Activated T-helper 1 cell treated with Interleukin-2 at 50 U/mL for 16 hours (primary cell): ENCODE measurements at regions not wholly inside any gene's neighbourhood (a gene's known extent, or its start where the extent isn't known, plus 50 kb on each side); places are given as distances from the start of the nearest gene placed in this dataset.
"Not testable (repeated sequence)": the region's sequence is repeated elsewhere in the genome, so short reads cannot be mapped to it uniquely, and the experiment has no call there.

ENCODE experiments used
- DNase-seq: peaks from one replicate; pipeline ENCODE4 v3.0.0-alpha.2; 2020; ENCODE audit warnings: low read depth

DNA sequence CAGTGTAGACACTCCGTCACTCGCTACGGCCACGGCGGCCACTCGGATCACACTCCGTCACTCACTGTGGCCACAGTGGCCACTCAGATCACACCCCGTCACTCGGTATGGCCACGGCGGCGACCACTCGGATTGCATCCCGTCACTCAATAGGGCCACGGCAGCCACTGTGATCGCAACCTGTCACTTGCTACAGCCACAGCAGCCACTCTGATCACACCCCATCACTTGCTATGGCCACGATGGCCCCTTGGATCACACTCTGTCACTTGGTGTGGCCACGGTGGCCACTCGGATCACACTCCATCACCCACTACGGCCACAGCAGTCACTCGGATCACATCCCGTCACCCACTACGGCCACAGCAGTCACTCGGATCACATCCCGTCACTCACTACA, 175.3 kb downstream of the LAT start:
- DNase-seq = not testable (repeated sequence)

DNA sequence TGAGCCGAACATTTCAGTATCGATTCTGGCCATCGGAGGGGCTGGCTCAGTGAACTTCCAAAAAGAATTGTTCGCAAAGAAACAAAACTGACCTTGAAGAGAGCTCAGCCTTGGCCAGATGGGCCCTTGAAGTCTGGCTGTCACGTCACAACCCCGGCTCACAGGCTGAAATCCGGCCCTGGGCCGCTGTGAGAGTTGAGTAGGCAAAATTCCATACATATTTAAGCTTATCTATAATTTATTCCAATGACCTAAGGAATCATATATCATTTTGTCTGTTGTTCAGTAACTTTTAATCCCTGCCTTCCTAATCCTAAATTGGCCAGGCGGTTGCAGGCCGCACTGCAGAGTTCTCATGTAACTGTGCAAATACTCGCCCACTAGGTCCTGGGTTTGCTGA, 174.8 kb downstream of the LAT start:
- not testable (repeated sequence) for DNase-seq

DNA sequence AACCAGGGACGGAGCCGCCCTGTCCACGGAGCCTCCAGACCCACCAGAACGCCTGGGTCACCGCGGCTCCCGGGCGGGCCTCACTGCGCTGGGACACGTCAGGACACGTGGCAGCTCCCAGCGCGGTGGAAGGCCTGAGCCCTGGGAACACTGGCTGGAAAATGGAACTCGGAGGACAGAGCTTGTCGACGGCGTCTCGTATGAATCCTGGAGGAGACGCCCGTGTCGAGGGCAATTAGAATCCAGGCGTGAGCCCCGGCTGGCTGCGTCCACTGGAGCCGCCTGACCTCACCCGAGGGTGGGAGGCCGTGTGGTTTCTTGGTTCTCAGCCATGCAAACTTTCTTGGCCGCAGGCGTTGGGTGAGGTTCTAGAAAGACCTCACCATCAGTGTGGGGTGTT, 173.9 kb downstream of the LAT start:
- no peak for DNase-seq

DNA sequence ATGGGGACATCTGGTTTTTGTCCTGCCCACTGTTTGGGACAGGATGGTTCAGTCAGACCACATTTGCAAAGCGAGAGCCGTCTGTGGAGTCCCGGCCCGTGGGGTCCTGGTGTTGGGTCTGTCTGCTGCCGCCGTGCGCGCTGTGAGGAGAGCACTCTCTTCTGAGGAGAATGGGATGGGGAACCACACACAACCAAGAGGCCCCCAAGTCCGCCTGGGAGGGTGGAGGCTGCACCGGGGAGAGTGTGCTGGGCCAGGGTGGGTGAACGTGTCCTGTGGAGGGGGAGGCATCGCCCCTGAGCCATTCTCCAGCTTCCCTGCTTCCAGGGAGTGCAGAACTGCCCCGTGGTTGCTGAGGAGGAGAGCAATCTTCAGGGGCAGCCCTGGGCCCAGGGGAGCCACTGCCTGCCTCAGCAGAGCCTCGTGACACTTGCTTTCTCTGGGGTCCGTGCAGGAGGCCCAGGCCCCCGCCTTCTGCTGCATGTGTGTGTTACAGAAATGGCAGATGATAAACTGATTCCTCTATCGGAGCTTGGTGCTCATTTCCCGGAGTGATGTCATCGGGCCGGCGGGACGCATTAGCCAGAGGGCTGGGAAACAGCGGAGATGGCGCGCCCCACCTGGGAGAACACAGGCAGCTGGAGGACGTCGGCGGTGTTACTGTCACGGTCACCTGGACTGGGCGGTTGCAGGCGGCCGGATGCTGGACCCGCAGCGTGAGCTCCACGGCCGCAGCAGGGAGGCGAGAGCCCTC, 173.4 kb downstream of the LAT start:
- not testable (repeated sequence) for DNase-seq

DNA sequence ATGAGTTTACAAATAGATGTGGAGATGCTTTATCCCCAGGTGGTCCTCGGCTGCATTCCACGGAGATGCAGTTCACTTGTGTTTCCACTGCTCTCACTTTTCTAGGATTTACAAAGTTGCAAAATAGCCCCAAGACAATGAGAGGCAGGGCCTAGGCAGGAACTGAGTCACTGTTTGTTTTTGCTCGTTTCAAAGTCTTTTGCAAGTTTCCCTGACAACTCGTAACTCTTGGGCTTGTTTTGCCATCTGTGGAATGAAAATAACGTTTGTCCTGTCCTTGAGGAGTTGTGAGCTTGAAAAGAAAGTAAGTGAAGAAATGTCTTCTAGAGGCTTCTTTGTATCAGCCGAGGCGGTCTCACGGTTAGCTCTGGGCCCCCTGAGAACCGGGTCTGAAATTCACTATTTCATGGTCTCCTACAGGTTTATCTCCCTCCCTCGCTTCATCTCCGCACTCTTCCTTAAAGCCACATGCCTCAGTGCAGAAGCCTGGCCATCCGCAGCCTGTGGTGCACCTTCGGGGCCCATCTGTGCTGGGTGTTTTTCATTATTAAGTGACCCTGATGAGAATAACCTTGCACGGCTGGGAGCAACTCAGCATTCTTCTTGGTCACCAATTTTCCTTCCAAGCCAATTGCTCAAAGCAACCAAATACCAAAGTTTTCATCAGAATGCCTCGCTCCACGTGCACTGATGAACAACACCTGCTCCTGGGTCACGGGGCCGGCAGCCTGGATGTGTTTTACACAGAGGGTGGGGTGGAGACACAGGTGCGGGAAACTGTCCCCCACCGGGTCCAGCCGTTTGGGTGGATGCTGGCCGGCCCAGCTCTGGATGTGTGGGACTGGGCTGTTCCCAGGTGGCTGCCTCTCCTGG, 172.4 kb downstream of the LAT start:
- DNase-seq = not testable (repeated sequence)

DNA sequence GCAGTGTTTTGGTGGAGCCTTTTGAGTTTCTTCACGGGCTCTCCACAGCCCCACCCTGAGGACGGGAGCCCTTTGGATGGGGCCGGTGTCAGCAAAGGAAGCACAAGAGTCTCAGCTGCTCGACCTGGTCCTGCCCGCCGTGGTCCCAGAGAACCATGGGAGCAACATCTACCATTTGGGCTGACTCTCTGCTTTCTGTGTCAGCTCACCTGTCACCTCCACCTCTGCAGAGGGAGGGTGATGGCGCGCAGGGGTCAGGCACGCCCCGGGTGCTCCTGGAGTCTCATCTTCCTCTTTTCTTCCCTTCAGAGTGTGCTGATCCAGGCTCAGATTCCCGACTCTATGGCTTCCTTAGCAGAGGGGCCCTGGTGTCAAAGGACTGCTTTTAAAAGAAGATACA, 171.7 kb downstream of the LAT start:
- no peak for DNase-seq

DNA sequence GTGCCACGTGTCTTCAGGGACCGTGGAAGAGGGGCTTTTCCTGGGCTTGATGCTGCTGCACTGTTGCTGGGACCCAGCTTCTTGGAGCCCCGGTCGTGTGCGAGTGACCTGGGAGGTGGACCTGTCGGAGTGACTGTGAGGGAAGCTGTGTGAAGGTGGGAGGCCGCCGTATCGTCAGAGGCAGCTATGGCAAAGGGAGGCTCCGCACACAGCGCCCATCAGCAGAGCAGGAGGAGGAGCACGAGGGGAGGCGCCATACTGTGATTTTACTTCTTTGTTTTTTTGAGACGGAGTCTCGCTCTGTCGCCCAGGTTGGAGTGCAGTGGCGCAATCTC, 171.0 kb downstream of the LAT start:
- DNase-seq = not testable (repeated sequence)

DNA sequence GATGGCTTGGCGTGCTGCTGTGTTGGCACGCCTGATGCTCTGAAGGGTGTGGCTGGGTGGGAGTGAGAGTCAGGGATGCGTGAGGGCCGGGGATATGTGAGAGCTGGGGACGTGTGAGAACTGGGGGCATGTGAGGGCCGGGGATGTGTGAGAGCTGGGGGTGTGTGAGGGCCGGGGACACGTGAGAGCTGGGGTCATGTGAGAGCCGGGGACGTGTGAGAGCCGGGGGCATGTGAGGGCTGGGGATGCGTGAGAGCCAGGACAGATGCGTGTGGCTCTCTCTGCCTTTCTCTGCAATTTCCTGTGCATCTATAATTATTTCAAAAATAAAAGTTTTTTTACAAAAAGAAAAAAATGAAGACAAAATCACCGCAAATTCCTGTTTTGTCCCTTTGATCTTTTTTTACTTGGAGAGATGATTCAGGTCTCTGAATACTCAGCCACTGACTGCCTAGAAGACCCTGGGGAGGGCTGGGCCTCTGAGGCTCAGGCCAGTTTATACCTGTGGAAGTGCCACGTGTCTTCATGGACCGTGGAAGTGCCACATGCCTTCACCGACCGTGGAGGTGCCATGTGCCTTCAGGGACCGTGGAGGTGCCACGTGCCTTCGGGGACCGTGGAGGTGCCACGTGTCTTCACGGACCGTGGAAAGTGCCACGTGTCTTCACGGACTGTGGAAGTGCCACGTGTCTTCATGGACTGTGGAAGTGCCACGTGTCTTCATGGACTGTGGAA, 170.4 kb downstream of the LAT start:
- peak; percentile 13 for DNase-seq

DNA sequence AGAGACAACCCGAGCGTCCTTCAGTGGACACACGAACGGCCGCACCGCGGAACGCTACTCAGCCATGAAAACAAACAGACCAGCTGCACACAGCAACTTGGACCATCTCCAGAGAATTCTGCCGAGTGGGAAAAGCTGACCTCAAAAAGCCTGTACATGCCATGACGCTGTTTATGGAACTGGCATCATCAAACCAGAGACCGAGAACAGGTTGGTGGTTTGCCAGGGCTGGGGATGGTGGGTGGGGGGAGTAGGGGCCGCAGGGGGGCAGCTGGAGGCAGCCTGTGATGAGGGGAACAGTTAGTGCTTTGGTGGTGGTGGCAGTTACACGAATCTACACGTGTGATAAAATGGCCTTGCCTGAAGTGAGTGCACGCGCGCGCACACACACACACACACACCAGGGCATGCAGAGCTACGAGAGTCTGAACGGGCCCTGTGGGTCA, 169.8 kb downstream of the LAT start:
- no peak for DNase-seq

DNA sequence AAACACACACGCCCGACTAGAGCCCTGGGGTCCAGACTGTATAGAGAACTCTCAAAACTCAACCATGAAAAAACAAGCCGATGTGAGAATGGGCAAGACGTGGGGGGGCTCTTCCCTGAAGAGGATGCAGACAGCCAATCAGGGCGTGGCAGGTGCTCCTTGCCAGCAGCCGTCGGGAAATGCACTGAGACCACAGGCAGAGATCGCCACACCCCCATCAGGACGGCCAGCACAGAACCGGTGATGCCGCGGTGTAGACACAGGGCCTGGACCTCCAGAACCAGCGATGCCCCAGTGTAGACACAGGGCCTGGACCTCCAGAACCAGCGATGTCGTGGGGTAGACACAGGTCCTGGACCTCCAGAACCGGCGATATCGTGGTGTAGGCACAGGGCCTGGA, 169.2 kb downstream of the LAT start:
- DNase-seq = no peak

DNA sequence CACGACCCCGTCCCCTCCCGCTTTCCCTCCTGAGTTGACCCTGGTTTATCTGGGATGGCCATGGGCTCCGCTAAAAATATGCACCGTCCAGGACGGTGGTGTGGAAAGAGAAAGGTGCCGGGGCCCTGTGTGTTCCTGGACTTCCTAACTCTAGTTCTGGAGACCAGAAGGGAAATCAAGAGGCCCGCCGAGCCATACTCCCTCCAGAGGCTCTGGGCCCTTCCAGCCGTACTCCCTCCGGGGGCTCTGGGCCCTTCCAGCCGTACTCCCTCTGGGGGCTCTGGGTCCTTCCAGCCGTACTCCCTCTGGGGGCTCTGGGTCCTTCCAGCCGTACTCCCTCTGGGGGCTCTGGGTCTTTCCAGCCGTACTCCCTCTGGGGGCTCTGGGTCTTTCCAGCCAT, 168.5 kb downstream of the LAT start:
- not testable (repeated sequence) for DNase-seq

DNA sequence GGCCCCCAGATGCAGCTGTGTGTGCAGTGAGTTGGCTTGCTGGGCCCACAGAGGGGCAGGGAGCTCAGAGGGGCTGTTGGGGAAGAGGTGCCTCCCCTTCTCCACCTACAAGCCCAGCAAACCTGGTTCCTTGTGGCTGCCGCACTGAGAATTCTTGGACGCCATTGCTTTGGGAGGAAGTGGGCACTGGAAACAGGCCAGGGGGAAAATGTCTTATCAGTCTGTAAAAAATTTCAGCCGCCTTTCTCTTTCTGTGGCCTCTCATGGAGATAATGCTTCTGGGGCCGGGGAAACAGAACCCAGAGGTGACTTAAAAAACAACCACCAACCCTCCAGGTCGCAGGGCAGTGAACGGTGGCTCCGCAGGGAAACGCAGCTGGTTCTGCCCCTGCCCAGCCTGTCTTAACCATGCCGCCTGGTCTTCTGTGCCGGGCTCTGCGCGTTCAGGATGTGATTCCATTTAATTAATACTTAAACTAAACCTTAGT, 167.7 kb downstream of the LAT start:
- not testable (repeated sequence) for DNase-seq

DNA sequence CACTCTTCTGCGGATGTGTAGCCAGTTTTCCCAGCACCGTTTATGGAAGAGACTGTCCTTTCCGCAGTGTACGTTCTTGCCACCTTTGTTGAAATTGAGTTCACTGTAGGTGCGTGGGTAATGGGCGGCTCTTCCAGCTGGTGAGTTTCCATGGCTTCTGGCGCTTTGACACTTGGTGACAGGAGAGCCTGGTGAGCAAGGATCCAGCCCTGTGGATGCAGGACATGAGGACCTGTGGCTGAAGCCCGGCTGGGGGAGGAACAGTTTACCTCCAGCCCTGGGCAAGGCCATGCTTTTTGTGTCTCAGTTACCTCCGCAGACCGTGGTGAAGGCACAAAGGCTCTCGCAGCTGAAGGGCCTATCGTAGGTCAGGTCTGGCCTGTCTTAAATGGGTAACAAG, 166.5 kb downstream of the LAT start:
- no peak for DNase-seq

DNA sequence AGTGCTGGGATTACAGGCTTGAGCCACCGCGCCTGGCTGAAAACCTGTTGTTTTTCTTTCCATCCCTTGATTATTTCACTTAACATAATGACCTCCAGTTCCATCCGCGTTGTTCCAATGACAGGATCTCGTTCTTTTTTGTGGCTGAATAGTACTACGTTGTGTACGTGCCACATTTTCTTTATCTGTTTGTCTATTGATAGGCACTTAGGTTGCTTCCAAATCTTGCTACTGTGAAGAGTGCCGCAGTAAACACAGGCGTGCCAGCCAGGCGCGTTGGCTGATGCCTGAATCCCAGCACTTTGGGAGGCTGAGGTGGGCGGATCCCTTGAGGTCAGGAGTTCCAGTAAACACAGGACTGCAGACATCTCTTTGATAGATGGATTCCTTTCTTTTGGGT, 165.1 kb downstream of the LAT start:
- not testable (repeated sequence) for DNase-seq

DNA sequence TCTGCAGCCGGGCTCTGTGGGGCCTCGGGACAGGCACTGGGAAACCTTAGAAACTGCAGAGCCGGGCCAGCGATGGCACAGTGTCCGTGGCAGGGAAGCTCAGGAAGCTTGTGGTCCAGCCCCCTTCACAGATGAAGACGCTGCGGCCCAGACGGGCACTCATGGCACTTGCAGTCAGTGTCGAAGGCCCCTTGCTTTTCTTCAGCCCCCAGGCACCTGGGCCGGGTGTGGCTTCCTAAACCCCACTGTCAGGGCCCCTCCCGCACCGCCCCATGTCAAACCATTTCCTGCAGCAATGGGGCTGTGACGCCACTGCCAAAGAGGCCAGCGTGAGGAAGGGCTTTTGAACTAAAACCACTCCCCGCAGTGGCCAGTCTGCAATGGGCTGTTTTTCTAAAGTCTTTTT, 164.0 kb downstream of the LAT start:
- DNase-seq = peak; percentile 76

DNA sequence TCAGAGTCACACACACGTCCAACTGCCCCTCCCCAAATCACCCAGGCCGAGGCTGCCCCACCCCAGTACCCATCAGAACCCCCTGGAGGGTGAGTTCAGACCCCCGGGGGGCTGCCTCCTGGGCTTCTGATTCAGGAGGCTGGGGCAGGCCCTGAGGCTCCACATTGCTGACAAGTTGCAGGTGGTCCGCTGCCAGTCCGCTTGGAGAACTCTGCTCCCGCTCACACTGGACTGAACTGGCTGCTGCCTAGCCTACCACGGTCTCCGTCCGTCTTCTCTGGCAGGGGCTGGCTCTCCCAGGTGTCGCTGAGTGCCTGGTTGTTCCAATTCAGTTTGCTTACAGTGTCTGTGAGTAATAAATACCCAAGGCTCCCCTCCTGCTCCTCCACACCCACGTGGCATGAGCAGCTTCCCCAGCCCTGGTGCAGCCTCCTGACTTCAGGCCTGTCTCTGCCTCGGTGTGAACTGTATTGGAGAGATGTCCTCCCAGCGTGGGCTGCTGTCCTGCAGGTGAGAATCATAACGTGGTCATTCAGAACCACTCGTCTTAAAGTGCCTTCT, 163.4 kb downstream of the LAT start:
- DNase-seq = no peak

DNA sequence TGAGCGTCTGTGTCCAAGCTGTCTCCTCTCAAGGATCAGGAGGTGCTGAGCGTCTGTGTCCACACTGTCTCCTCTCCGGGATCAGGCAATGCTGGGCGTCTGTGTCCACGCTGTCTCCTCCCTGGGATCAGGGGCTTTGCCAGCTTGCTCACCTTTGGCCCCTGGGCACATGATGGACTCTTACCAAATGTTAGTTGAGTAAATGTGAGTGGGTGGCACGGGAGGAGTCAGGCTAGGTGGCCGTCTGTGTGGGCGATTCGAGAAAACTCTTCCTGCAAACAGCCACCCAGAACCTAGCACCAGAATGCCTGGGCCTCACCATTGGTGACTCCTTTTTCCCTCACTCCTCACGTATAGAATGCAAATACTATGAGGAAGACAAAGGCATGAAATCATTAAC, 162.9 kb downstream of the LAT start:
- not testable (repeated sequence) for DNase-seq

DNA sequence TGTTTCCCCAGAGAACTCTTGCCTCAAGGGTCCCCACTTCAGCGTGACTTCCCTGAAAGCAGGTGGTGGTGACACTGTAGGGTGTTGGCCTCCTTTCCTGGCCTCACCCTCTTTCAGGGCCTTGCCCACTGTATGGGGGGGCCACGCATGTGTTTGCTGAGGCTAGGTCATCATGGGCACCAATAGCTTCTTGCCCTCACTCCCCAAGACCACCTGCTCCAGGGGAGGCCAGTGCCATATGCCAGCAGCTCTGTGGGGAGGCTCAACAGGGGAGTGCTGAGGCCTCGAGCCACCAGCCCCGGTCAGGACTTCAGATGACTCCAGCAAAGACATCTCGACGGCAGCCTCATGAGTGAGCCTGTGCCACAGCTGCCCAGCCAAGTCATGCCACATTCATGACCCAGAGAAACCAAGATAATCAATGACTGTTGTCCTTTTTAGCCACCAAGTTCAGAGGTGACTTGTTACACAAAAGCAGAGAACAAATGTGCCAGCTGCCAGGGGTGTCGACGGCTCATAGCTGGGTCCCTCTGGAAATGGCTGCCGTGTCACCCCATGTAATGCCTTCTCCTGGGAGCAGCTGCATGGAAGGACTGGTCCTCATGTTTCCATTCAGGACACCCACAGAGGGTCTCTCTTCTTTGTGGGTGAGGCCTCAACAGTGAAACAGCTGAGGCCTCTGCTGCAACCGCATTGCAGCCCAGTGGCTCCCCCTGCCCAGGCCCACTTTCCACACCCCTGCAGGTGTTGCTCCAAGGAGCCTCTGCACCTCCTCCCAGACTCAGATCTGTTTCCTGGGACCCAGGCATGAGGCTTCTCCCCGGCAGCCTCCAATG, 162.2 kb downstream of the LAT start:
- not testable (repeated sequence) for DNase-seq

DNA sequence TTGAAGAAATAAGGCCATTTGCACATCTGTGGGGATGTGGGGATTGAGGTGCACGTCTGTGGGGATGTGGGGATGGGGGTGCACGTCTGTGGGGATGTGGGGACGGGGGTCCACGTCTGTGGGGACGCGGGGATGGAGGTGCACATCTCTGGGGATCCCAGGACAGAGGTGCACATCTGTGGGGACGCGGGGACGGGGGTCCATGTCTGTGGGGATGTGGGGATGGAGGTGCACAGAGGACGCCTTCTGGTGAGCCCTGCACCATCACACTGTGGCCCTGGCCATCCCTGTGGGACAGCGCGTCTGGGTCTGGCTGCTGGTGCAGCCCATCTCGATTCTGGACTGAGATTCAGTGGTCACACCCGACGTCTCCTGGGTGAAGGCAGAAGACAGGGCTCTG, 161.4 kb downstream of the LAT start:
- DNase-seq = no peak

DNA sequence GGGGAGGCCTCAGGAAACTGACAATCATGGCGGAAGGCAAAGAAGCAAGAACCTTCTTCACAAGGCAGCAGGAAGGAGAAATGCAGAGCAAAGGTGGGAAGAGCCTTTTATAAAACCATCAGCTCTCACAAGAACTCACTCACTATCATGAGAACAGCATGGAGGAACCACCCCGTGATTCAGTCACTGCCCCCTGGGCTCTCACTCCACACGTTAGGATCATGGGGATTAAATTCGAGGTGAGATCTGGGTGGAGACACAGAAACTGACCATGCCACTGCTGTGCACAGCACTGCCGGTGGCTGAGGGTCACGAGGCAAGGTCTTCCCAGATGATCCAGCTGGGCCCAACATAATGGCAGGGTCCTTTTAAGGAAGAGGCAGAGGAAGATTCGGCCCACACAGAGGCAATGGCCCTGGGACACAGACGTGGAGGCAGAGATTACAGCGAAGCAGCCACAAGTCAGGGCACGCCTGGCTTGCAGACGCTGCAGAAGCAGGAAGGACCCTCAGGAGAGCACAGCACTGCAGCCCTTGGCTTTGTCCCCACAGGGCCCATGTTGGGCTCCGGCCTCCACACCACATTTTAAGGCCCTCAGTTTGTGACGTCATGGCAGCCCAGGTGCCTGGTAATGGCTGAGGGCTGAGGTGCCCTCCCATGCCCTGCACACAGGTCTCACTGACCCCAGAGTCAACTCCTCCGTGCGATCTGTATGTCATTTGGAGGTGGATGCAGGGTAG, 160.8 kb downstream of the LAT start:
- not testable (repeated sequence) for DNase-seq

DNA sequence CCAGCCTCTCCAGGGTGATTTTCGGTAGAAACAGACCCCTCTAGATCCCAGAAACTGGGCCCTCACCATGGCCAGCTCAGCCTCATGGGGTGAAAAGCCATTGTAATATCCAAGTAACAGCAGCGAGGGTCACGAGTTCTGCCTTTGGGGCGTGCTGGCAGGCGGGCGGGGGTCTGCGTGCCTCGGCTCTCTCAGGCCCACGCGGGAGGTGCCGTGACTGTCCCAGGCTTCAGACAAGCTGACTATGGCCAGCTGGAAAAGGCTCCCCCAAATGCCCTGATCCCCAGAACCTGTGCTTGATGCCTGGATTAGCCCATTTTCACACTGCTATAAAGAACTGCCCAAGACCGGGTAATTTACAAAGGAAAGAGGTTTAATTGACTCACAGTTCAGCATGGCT, 160.2 kb downstream of the LAT start:
- DNase-seq = not testable (repeated sequence)
